Endothelial cell of hepatic sinusoid (primary cell): ENCODE measurements at regions not wholly inside any gene's neighbourhood (a gene's known extent, or its start where the extent isn't known, plus 50 kb on each side); places are given as distances from the start of the nearest gene placed in this dataset.

ENCODE experiments used
- in situ Hi-C: cut with HindIII; loops from 2 replicates; pipeline ENCODE4 v1.10.0; 2017; ENCODE audit warnings: low sequenced_read_pairs

DNA sequence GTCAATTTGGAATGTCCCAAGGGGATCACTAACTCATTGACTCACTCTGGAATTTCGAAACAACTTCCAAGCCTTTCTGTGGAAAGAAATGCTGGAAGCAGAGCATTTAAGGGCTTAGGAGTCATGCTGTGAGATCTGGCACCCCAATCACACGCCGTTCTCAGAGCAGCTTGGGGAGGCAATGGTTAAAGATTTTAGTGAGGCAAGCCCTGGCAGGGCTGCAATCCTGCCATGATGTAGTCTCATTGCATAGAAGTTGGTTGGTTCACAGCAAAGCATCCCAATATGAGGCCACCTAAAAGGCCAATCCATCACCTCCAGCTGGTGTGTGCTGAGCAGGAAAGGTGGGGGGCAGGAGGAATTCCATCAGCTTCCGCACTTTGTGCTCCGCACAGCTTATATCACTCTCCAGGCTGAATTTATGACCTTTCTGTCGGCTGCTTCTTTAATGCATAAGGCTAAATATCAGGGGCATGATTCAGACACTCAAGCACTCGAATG lies 1043.9 kb upstream of the POU3F3 start:
- in situ Hi-C loops, result no loop called here

DNA sequence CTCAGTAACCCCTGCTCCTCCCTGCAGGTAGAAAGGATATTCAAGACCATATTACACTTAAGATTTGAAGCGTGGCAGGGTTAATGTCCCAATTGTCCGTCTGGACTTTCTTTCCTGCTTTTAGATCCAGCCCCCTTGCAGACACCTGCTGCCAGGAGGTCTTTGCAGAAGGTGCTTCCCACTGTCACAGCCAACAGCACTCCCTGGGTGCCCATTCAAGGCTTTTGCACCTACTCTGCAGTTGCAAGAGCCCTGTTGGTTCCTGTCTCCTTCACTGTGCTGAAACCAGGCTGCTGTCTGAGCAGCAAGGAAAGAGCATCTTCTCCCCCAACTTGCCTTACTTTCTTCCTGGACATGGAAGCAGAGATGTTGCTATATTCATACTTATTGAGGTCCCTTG lies 1043.0 kb upstream of the POU3F3 start:
- in situ Hi-C loops, result no loop called here

DNA sequence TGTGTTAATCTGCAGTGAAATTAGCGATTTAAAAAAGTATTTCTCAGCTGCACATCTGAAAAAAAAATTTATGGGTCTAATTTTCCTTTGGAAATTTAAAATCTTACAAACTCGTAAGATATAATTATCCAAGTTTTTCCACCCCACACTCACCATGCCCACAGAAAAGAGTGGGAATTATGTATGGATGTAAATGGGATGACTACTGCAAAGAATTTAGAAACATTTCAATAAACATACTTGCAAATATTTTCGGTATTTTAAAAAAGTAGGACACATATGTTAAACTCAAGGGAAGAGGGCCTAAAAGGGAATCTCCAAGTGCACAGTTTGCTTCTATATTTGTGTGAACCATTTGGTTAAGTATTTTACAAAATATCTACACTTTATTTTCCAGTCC lies 1039.9 kb upstream of the POU3F3 start:
- in situ Hi-C loops, result no loop called here

DNA sequence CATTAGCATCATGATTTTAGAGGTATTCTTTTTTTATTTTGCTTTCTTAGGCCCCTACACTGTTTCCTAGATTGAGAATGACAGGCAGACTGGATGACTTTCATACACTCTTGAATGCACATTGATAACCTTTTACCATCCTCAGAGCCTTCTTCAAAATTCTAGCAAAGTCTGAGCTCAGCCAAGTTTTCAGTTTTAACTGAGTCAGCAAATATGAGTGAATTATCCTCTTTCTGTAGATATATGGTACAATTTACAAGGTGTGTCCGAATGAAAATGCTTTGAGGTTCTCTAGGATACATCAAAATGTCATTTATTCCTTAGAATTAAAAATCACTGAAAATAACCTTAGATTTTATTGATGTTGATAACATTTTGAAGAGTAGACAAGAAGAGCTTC lies 1038.2 kb upstream of the POU3F3 start:
- in situ Hi-C loops, result no loop called here

DNA sequence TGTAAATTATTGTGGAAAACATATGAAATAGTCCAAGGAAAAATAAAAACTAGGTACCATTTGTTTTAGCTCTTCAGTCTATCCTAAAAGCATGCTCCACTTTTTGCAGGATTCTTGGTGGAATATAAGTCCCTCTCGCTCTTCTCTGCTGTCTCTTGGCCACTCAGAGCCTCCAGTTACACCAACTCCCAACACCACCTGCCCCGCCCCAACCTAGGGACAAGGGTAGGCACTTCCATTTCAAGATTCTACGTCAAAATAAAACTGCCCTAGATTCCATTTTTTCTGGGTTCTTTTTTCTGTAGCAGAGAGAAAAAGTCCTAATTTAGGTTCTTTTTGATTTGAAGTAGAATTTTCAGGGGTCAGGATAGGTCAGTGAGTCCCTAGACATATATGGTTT lies 1036.2 kb upstream of the POU3F3 start:
- in situ Hi-C loops, result no loop called here

DNA sequence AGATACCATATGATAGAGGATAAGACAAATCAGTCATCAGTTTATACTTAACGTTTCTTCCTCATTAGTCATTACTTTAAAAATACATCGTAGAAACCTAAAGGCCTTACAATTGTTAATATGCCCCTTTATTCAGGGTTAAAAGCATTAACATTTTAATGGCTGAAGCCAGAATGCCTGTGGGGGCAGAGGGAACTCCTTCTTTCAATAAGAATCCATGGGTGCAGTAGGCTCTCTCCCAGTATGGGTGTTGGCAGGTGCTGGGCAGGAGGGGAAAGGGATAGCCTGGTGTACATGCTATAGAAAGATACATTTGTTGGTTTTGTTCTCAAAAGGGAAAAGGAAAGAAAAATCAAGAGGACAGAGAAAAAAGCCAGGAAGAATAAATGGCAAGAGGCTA lies 1035.7 kb upstream of the POU3F3 start:
- in situ Hi-C loops, result no loop called here

DNA sequence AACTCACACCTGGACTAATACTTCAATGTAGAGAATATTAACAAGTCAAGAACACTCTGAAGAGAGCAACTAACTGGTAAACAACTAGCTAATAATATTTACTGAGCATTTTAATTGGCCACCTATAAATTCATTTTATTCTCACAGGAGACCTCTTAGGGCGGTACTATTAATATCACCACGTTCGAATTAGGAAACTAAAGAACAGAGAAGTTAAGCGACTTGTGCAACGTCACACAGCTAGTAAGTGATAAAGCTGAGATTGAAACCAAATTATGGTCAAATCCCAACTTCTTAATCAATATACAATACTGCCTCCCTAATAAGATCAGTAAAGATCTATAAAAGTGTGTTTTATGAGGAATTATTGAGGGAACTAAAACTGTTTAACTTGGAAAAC lies 1034.3 kb upstream of the POU3F3 start:
- in situ Hi-C loops, result no loop called here

DNA sequence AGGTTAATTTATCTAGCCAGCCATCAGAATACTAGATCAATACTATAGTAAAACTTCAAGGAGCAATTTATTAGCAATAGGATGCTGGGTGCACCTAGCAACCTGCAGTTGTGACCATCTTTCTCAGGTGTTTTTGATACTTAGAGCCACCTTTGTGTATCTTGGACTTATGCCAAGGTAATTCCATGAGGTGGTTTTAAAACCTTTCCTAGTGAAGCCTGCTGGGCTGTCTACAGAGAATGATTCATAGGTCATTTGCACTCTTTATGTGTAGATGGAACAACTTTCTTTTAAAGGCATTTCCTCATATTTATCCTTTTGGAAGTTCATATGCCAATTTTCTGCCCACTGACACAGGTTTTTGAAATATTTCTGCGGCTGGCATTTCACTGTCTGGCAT lies 1030.1 kb upstream of the POU3F3 start:
- in situ Hi-C loops, result no loop called here

DNA sequence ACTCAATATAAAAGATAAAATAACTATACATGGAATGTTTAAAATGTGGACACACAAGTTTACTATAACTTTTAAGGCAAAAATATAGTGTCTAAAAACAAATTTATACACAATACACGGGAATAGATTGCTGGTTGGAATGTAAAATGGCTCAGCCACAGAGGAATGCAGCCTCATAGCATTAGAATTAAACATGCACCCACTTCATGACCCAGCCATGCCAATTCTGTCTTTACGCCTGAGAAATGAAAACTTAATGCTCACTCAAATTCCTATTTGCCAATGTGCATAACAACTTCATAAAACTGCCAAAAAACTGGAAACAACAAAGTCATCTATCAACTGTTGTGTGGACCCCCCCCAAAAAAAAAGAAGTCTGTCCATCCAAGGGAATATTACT lies 1006.6 kb upstream of the POU3F3 start:
- in situ Hi-C loops, result no loop called here

DNA sequence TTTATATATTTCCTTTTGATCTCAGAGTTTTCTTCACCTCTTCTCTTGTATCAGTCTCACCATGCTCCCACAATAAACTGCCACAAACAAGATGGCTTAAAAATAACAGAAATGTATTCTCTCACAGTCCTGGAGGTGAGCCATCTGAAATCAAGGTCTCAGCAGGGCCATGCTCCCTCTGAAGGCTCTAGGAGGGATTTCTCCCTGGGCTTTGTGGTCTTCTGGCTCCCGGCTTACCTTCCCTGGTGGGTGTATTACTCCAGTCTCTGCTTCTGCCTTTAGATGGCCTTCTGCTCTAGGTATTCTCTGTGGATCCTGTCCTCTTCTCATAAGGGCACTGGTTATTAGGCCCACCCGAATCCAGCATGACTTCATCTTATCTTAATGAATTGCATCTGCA lies 994.7 kb upstream of the POU3F3 start:
- in situ Hi-C loops, result no loop called here

DNA sequence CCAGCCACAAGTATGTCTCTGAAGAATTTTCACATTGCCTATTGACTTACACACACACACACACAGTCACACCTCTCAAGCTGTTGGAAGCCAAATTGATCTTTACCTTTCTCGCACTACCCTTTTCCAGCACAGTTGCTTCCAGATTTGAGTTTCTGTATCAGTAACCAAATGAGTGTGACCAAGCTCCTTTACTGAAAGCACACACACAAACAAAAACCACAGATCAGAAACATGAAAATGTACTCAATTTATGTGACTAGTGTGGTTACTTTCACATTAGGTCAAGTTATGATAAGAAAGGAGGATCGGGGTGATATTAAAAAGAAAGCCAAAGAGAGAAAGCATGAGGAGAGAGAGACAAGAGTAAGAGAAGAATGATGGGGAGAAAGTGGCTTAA lies 993.9 kb upstream of the POU3F3 start:
- in situ Hi-C loops, result no loop called here

DNA sequence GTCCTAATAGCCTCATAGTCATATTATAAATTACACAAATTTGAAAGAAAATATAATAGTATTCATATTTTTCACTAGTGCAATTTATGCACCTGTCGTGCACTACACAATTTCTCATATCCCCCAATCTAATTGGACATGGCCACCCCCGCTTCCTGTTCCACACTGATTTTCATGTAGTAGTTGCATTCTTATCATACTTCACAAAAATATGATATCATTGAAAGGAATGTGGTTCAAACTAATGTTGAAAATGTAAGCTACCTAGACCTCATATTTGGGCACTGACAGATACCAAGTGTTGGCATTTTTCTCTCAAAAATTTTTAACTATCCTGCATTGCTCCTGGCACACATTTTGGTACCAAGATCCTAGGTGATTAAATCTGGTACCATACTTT lies 985.5 kb upstream of the POU3F3 start:
- in situ Hi-C loops, result no loop called here

DNA sequence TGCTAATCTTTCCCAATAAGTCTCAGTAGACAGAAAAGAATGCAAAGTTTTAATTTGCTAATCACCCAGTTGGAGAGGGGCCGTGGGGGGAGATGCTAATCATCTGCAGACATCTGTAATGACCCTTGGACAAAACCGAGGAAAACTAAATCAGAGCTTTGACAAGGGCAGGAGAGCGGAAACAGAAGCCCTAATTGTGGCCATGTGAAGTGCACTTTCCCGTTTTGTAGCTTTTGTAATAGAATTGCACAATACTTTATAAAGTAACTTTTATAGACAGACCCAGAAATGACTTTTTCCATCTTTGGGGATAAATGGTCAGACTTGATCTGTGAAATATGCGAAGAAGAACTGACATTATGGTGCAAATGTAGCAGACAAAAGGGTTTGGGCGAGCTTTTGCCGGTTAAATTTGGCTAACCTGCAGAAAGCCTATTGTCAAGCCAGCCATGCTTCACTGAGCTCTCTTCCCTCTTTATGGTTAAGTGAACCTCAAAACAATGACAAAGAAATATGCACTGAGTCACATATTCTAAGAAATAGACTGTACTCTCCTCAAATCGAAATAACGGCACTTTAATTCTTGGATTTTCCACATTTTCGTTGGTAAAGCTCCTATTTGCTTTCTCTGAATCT lies 980.1 kb upstream of the POU3F3 start:
- in situ Hi-C loops, result no loop called here

DNA sequence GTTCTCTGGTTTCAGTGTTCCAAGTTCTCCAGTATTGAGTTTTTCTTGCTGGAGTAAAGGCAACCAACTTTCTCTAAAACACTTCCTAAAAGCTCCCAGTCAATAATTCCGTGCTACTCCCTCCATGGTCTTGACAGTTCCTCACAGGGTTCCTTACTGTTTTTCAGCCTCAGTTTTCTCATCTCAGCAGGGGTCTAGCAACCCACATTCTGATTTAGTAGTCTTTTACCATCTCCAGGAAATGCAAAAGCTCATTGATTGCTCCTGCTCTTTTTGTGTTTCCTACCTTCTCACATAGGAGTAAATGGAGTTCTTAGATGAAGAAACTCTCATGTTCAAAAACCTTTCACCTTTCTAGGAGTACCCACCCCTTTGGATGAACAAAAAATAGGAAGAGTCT lies 978.8 kb upstream of the POU3F3 start:
- in situ Hi-C loops, result no loop called here

DNA sequence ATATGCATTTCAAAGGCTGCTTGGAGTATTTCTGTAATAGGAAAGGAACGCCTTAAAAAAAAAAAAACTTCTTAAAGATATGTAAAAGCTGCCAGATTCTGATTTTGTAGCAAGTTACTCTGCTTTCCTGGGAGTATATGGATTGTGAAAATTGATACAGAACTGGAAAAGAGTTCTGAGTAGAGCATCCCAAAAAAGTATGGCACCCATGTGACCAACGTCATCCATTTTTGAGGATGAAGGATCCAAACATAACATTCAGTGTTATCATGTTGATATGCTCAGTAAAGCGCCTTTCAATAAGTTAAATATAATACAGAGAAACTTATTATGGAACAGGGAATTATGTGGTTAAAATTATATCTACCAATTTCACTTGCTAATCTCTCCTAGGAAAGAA lies 978.4 kb upstream of the POU3F3 start:
- in situ Hi-C loops, result no loop called here

DNA sequence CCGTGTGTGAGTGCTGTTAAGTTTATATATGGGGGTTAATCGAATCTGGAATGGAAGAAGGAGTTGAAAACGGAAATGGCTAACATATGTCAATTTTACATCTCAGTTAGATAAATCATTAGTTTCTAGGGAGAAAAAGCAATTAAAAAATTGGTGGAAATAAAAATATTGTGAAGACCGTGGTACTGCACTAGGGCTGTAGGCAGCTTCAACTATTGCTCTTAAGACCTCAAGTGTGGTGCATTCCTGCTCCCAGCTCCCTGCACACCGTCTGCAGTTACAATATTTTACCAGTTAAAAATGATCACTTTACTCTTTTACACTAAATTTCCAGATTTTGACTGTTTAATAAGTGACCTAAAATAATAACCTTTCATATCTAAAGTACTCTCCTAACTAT lies 977.3 kb upstream of the POU3F3 start:
- in situ Hi-C loops, result no loop called here

DNA sequence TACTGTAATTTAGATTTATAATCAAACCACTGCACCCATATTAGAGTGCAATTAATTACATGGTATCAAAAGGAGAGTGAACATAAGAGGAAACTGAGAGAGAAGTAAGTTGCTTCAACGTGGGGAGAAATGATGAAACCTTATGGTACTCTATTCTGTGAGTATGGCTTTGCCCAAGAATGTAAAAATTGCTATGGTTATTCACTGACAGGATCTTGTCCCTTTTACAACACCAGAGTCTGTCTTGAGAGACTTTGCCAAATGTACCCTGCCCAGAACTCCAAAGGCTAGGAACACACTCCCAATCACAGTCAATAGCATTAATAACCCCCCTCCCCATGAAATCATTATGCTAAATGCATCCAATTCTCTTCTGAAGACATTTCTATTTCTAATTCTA lies 974.8 kb upstream of the POU3F3 start:
- in situ Hi-C loops, result no loop called here

DNA sequence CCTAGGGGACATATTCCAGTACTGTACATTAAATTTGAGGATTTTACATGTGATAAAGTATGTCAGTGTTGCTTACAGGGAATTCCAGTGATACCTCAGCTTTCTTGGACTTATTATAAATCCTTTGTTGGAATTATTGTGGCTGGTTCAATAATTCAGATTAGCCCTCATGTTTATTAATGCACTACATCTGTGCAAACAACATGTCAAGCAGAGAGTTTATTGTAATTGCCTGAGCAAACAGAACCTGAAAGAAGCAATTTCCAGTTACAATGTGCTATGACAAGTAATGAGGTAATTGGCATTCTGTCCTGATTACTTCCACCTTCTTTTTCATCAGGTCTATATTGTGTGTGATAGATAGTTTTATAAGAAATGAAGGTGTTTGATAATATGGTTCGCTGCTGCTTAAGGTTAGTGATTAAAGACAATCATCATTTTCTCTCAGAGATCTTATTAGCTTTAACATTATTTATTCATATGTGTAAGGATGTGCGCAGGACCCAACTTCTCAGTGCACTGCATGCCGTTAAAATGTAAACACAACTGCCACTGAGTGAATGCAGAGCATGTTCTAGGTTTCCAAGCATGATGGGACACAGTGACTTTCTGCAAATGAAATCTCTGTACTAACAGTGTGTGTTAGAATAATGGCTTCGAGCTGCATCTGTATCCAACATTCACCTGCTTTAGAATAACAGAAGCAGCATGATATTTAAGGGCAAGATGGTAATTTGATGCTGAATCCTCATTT lies 973.7 kb upstream of the POU3F3 start:
- in situ Hi-C loops, result no loop called here

DNA sequence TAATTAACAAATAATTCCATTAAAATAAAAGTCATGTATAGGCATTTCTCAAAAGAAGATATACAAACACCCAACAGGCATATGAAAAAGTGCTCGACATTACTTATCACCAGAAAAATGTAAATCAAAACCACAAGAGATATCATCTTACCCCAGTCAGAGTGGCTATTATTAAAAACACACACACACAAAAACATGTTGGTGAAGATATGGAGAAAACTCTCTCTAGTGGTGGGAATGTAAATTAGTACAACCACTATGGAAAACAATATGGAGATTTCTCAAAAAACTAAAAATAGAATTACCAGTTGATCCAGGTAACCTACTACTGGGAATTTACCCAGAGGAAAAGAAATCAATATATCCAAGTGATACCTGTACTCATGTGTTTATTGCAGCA lies 966.3 kb upstream of the POU3F3 start:
- in situ Hi-C loops, result no loop called here

DNA sequence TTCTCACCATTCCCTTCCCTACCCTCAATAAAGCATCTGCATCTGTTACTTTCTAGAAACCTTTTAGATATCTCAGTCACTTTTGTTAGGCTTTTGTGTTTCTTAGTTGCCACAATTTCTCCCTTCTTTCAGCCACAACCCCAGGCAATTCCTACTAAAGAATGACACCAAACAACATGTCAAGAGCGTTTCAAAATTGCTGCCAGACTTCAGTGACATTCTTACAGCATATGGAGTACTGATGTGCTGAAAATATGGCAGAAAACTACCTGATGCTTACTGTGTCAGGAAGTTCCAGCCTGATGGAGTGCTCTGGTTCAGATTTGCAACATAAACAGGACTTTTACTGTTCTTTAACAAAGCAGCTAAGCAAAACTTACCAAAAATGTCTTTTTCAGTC lies 957.7 kb upstream of the POU3F3 start:
- in situ Hi-C loops, result no loop called here

DNA sequence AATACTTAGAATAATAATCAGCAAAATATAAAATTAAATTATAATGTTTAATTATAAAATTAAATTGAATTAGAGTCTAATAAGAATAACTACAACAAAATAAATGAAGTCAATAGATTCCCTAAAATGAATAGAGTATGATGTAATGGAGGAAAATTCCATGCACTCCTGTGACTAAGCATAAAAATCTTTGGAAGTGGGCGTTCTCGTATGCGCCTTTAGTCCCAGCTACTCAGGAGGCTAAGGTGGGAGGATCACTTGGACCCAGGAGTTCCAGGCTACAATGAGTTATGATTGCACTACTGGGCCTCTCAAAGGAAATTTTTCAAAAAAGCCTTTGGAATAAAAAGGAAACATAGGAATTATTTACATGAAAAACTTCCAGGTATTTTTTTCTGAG lies 955.4 kb upstream of the POU3F3 start:
- in situ Hi-C loops, result no loop called here

DNA sequence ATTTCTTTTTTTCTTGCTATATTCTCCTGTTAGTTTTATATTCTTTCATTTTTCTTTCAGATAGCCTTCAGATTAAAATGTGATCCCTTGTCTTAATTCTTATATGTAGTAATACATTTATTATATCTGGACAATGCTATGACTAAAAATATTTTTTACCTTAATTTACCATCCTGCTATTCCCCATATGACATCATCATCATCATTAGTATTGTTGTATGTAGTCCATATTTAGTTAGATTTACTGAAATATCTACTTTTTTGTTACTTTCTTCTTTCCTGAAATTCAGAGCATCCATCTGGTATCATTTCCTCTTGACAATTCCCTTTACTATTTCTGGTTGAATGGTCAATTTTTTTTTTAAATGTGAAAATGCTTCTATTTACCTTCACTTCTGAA lies 951.6 kb upstream of the POU3F3 start:
- in situ Hi-C loops, result no loop called here

DNA sequence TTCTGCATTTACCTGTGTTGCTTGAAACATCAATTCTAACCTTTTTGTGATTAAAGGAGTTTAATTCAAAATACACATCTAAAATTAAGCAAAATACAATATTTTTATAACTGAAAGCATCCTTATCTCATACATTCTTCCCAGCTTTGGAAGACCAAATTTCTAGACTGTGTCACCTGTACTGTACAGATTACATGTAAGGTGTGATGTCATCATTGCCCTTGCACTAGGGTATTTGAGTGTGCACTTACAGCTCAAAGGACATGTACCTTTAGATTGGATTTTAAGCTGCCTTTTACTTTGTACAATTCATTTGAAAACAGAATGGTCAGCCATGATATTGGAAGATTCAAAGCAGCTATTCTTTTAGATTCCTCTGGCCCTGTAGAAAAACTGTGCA lies 932.8 kb upstream of the POU3F3 start:
- in situ Hi-C loops, result no loop called here
